ENCODE measurements at regions not wholly inside any gene's neighbourhood (a gene's known extent, or its start where the extent isn't known, plus 50 kb on each side); places are given as distances from the start of the nearest gene placed in this dataset.
"Not testable (repeated sequence)": the region's sequence is repeated elsewhere in the genome, so short reads cannot be mapped to it uniquely, and the experiment has no call there.

DNA sequence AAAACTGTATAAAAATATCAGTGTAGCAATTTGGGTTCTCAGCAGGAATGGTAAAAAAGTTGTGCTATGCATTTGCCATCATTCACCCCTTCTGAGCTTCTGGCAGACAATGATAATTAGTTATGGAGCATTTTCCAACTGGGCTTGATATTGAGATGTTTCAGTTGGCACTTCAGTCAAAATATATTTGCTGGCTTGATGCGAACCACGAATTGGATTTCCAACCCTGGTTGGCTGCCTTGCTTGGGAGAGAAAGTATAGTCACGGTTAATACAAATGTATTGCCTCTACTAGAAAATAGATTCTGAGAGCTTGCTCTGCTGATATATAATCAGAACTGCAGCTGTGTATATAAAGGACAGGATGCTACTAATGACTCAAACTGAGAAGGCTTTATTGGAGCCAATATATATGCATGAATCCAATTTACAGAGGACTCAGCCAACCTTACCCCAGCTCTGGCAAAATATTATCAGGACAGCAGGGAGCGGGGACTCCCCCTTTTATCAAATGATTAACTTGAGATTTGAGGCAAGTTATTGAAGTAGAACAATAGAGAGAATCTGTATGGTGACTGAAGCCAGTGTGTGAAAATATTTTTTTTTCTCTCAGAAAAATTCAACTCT, 219.8 kb upstream of the SMIM30 start:
- no peak for DNase-seq (ENCODE audit: low read depth)
- no peaks in the 10 kb centered on the region for H3K27me3 ChIP-seq (ENCODE audit: control insufficient read depth, insufficient read depth, low read length)
- TF ChIP-seq, protein P1, sequence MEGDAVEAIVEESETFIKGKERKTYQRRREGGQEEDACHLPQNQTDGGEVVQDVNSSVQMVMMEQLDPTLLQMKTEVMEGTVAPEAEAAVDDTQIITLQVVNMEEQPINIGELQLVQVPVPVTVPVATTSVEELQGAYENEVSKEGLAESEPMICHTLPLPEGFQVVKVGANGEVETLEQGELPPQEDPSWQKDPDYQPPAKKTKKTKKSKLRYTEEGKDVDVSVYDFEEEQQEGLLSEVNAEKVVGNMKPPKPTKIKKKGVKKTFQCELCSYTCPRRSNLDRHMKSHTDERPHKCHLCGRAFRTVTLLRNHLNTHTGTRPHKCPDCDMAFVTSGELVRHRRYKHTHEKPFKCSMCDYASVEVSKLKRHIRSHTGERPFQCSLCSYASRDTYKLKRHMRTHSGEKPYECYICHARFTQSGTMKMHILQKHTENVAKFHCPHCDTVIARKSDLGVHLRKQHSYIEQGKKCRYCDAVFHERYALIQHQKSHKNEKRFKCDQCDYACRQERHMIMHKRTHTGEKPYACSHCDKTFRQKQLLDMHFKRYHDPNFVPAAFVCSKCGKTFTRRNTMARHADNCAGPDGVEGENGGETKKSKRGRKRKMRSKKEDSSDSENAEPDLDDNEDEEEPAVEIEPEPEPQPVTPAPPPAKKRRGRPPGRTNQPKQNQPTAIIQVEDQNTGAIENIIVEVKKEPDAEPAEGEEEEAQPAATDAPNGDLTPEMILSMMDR (IDR thresholded peaks at IDR 0.05; ENCODE audit: insufficient read depth, low read length, poor library complexity, severe bottlenecking) = no peak
- H3K4me3 ChIP-seq (ENCODE audit: low read depth, low read length) = no peak overlapping the region
- no peaks in the 10 kb centered on the region for H3K36me3 ChIP-seq (ENCODE audit: control insufficient read depth, insufficient read depth, low read length)

DNA sequence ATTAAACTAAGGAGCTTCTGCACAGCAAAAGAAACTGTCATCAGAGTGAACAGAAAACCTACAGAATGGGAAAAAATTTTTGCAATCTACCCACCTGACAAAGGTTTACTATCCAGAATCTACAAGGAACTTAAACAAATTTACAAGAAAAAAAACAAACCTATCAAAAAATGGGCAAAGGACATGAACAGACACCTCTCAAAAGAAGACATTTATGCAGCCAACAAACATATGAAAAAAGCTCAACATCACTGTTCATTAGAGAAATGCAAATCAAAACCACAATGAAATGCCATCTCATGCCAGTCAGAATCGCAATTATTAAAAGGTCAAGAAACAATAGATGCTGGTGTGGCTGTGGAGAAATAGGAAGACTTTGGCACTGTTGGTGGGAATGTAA, 218.5 kb upstream of the SMIM30 start:
- H3K4me3 ChIP-seq (ENCODE audit: low read depth, low read length); H3K36me3 ChIP-seq (ENCODE audit: control insufficient read depth, insufficient read depth, low read length); H3K27me3 ChIP-seq (ENCODE audit: control insufficient read depth, insufficient read depth, low read length); DNase-seq (ENCODE audit: low read depth): not testable (repeated sequence)

DNA sequence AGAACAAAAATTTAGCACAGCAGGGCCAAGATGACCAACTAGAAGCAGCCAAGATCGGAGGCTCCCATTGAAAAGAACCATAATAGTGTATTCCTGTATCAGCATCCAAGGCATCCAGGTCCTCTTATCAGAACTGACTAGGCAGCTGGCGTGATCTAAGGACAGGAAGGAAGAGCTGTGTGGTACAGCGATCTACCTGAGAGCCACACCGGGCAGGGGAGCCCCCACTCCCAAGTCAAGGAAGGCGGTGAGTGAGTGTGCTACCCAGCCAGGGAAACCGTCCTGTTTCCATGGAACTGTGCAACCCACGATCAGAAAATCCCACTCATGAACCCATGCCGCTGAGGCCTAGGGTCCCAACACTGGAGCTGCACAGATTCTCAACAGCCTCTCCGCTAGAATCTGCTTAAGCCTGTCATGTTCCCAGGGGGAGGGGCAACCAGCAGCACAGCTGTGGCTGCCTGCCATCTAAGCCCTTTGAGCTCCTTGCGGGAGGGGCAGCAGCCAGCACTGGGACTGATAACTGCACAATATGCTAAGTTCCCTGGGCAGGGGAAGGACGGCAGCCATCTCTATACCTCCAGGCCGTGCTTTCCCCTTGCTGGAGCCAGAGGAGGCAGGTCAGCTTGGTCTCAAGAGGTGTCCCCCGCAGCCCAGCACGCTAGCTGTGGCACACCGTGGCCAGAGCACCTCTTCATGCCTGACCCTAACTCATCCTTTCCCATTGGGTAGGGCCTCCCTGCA, 213.0 kb upstream of the SMIM30 start:
- no peaks in the 10 kb centered on the region for H3K36me3 ChIP-seq (ENCODE audit: control insufficient read depth, insufficient read depth, low read length)
- DNase-seq (ENCODE audit: low read depth) = no peak
- TF ChIP-seq, protein P1 (IDR thresholded peaks at IDR 0.05; ENCODE audit: insufficient read depth, low read length, poor library complexity, severe bottlenecking) = no peak
- no peaks in the 10 kb centered on the region for H3K27me3 ChIP-seq (ENCODE audit: control insufficient read depth, insufficient read depth, low read length)
- no peak overlapping the region for H3K4me3 ChIP-seq (ENCODE audit: low read depth, low read length)

GRCh38 chr7:113321201-113321600, 202.8 kb upstream of the SMIM30 start:
- no peak for DNase-seq (ENCODE audit: low read depth)
- no peak overlapping the region for H3K4me3 ChIP-seq (ENCODE audit: low read depth, low read length)
- H3K36me3 ChIP-seq (ENCODE audit: control insufficient read depth, insufficient read depth, low read length) = no peaks in the 10 kb centered on the region
- H3K27me3 ChIP-seq (ENCODE audit: control insufficient read depth, insufficient read depth, low read length) = no peaks in the 10 kb centered on the region
- TF ChIP-seq, protein P1 (IDR thresholded peaks at IDR 0.05; ENCODE audit: insufficient read depth, low read length, poor library complexity, severe bottlenecking) = no peak

GRCh38 chr7:113320419-113320818, 202.1 kb upstream of the SMIM30 start:
- TF ChIP-seq, protein P1 (IDR thresholded peaks at IDR 0.05; ENCODE audit: insufficient read depth, low read length, poor library complexity, severe bottlenecking) = no peak
- no peaks in the 10 kb centered on the region for H3K36me3 ChIP-seq (ENCODE audit: control insufficient read depth, insufficient read depth, low read length)

DNA sequence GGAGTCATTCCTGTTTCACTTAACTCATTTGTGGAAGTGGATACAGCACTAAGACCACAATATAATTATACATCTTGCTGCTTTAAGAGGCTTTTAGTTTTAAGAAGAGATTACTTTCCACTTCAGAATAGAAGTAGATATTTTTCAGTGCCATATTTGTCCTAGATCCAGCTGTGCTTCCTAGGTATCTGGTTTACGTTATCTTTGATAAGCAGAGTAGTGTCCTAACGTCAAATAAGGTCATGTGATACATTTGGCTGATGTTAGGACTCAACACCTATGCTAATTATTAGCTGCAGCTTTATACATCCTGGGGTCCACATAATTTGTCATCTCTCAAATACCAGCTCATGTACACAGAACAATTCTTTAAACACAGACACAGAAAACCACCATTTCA, 196.2 kb upstream of the SMIM30 start:
- TF ChIP-seq, protein P1 (IDR thresholded peaks at IDR 0.05; ENCODE audit: insufficient read depth, low read length, poor library complexity, severe bottlenecking) = no peak
- no peak overlapping the region for H3K4me3 ChIP-seq (ENCODE audit: low read depth, low read length)

More at GRCh38 chr7:113320419-113320818, 202.1 kb upstream of the SMIM30 start:
- Histone ChIP-seq H3K27me3 (ENCODE audit: control insufficient read depth, insufficient read depth, low read length) (no peaks in the 10 kb centered on the region), H3K4me3 (ENCODE audit: low read depth, low read length) (no peak overlapping the region)
- DNase-seq (ENCODE audit: low read depth) = no peak

More for the DNA sequence above, 196.2 kb upstream of the SMIM30 start:
- H3K36me3 ChIP-seq (ENCODE audit: control insufficient read depth, insufficient read depth, low read length) = no peaks in the 10 kb centered on the region
- H3K27me3 ChIP-seq (ENCODE audit: control insufficient read depth, insufficient read depth, low read length) = no peaks in the 10 kb centered on the region
- no peak for DNase-seq (ENCODE audit: low read depth)
